SU-DHL-6 (cell line): ENCODE measurements at regions not wholly inside any gene's neighbourhood (a gene's known extent, or its start where the extent isn't known, plus 50 kb on each side); places are given as distances from the start of the nearest gene placed in this dataset.

Experiments
- H2AFZ ChIP-seq: fragments of 200-600 bp; sonication (generic); 2 replicates; pipeline ENCODE4 v1.6.1; 2014; ENCODE audit warnings: low read depth, mild to moderate bottlenecking, moderate library complexity, mixed read lengths, antibody characterized with exemption, low read length; ENCODE audit not compliant: severe bottlenecking
- H3F3A ChIP-seq: fragments of 200-600 bp; shearing (Covaris generic); 2 replicates; pipeline ENCODE4 v1.6.0; 2016; ENCODE audit warnings: antibody characterized with exemption, mild to moderate bottlenecking; ENCODE audit not compliant: insufficient read depth
- H3K27ac ChIP-seq: fragments of 200-600 bp; sonication (generic); 2 replicates; pipeline ENCODE4 v1.5.1; 2016; ENCODE audit warnings: low read depth, mild to moderate bottlenecking, low read length, moderate library complexity, mixed read lengths
- H3K27me3 ChIP-seq: fragments of 200-600 bp; sonication (generic), shearing (Covaris generic); 2 replicates; pipeline ENCODE4 v1.6.0; 2014; ENCODE audit warnings: mild to moderate bottlenecking, low read length
- H3K36me3 ChIP-seq: fragments of 200-600 bp; sonication (generic); 2 replicates; pipeline ENCODE4 v1.6.1; 2014; ENCODE audit warnings: mild to moderate bottlenecking, low read length, mixed read lengths
- H3K4me2 ChIP-seq: fragments of 300-600, 200-600 bp; shearing (Covaris generic), sonication (generic); 2 replicates; pipeline ENCODE4 v1.6.0; 2014; ENCODE audit warnings: low read length, low read depth, mild to moderate bottlenecking; ENCODE audit not compliant: poor library complexity, severe bottlenecking
- H3K4me3 ChIP-seq: fragments of 200-600 bp; sonication (generic); 2 replicates; pipeline ENCODE4 v1.5.1; 2014; ENCODE audit warnings: antibody characterized with exemption, low read length, mild to moderate bottlenecking, mixed read lengths; ENCODE audit not compliant: insufficient read depth, poor library complexity, severe bottlenecking
- H3K79me2 ChIP-seq: fragments of 200-600 bp; sonication (generic); 2 replicates; pipeline ENCODE4 v1.6.1; 2014; ENCODE audit warnings: mild to moderate bottlenecking, low read length, moderate library complexity; ENCODE audit not compliant: insufficient read depth
- H3K9ac ChIP-seq: fragments of 200-600 bp; sonication (generic); 2 replicates; pipeline ENCODE4 v1.7.0; 2014; ENCODE audit warnings: mild to moderate bottlenecking, low read length
- H3K9me2 ChIP-seq: fragments of 200-600 bp; sonication (generic); replicated peaks from 2 replicates; pipeline ENCODE4 v1.6.1; 2014; ENCODE audit warnings: low read length; ENCODE audit not compliant: insufficient read depth
- H3K9me3 ChIP-seq: fragments of 200-600 bp; sonication (generic); 2 replicates; pipeline ENCODE4 v1.6.1; 2014; ENCODE audit warnings: low read length, mixed read lengths; ENCODE audit not compliant: insufficient read depth
- H4K20me1 ChIP-seq: fragments of 200-600 bp; sonication (generic); 2 replicates; pipeline ENCODE4 v1.6.1; 2014; ENCODE audit warnings: low read depth, mild to moderate bottlenecking, antibody characterized with exemption, low read length, moderate library complexity, mixed read lengths
- EZH2phosphoT487 ChIP-seq: fragments of 200-600 bp; sonication (generic), shearing (Covaris generic); conservative IDR thresholded peaks from 2 replicates; pipeline ENCODE4 v1.6.1; 2018; ENCODE audit warnings: mild to moderate bottlenecking, antibody characterized with exemption, low read length, moderate library complexity, mixed read lengths
- TF ChIP-seq, protein P1 (sequence below): fragments of 200-600 bp; sonication (generic); IDR thresholded peaks from one replicate; pipeline ENCODE4 v1.5.1; 2017; ENCODE audit warnings: antibody characterized with exemption, mild to moderate bottlenecking, low read length, moderate library complexity; ENCODE audit not compliant: insufficient read depth, poor library complexity, severe bottlenecking

DNA sequence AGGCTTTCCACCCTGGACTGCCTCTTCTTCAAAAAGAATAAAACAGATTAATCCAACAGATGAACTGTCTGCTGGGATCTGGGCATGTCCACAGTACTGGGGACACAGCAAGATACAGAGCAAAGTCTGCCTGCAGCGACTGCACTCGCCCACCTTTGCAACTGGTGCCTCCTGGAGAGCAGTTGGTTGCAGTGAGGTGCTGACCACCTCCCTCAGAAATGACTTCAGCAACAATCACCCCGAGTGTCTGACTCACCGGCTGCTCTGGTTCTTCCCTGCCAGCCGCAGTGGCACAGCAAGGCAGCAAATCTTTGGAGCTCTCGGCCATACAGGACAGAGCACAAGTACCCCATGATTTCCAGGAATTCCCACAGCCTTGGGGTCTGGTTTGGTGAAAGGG lies 179.7 kb downstream of the ANAPC1 start:
- Histone ChIP-seq H2AFZ (no peak overlapping the region), H3K9ac (peak overlapping the region; percentile 56), H3K9me3 (no peaks in the 10 kb centered on the region), H3F3A (peaks cover 26% of the 10 kb centered on the region), H4K20me1 (no peaks in the 10 kb centered on the region), H3K4me2 (peak overlapping the region; percentile 78), H3K79me2 (no peaks in the 10 kb centered on the region), H3K4me3 (no peak overlapping the region), H3K36me3 (no peaks in the 10 kb centered on the region), H3K27me3 (no peaks in the 10 kb centered on the region), H3K27ac (peak overlapping the region; percentile 95), H3K9me2 (no peaks in the 10 kb centered on the region)
- no peak for TF ChIP-seq EZH2phosphoT487
- TF ChIP-seq, protein P1, sequence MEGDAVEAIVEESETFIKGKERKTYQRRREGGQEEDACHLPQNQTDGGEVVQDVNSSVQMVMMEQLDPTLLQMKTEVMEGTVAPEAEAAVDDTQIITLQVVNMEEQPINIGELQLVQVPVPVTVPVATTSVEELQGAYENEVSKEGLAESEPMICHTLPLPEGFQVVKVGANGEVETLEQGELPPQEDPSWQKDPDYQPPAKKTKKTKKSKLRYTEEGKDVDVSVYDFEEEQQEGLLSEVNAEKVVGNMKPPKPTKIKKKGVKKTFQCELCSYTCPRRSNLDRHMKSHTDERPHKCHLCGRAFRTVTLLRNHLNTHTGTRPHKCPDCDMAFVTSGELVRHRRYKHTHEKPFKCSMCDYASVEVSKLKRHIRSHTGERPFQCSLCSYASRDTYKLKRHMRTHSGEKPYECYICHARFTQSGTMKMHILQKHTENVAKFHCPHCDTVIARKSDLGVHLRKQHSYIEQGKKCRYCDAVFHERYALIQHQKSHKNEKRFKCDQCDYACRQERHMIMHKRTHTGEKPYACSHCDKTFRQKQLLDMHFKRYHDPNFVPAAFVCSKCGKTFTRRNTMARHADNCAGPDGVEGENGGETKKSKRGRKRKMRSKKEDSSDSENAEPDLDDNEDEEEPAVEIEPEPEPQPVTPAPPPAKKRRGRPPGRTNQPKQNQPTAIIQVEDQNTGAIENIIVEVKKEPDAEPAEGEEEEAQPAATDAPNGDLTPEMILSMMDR: no peak

DNA sequence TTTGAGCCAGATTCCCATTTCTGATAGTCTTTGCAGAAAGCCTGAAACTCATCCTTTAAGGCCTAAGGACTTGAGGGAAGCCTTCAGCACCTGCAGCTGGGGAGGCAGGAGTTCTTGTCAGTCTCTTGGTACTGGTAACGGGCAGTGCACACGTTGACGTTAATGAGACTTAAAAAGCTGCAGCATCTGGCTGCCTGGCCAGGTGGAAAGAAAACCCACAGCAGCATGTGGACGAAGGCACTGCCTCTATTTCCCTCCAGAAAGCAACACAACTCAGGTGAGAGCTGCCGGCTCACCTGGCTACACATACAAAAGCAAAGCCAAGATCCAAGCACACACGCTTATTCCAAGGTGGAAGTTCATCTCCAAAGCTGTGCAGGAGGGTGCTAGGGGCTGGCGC lies 178.8 kb downstream of the ANAPC1 start:
- Histone ChIP-seq H2AFZ (no peak overlapping the region), H3K9me2 (no peaks in the 10 kb centered on the region), H4K20me1 (no peaks in the 10 kb centered on the region), H3K27ac (peak overlapping the region; percentile 95), H3K4me2 (peak overlapping the region; percentile 78), H3K79me2 (no peaks in the 10 kb centered on the region), H3K27me3 (no peaks in the 10 kb centered on the region), H3K9ac (peak overlapping the region; percentile 56), H3F3A (peaks cover 28% of the 10 kb centered on the region), H3K4me3 (peak overlapping the region; percentile 25), H3K36me3 (no peaks in the 10 kb centered on the region), H3K9me3 (no peaks in the 10 kb centered on the region)
- no peak for TF ChIP-seq EZH2phosphoT487
- TF ChIP-seq, protein P1: no peak

DNA sequence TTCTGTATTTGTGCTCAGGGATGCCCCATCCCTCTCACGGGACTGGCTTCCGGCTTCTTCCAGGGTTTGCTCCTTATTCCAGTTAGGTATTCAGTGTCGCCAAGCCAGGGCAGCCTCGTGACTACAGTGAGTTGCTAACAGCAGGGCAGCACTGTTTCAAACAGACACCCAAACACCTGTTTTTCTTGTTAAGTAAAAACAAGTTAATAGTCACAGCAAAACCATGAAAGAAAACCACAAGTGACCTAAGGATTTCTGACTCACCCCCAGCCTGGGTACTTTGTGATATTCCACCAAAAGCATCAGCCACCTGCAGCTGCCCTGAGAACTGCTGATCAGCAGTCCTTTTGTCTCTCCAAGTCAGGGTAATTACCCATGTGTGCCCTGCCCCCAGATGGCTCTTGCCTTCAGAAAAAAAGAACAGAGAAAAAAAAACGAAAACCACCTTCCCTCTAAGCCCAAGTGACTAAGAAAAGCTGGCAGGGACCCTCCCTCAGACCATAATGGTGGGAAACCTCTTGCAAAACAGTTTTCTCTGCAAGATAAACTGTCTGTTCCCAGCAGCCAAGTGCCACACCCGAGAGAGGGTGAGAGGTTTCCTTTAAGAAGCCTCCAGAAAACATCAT lies 178.2 kb downstream of the ANAPC1 start:
- no peaks in the 10 kb centered on the region for H3K79me2 ChIP-seq
- no peak overlapping the region for H2AFZ ChIP-seq
- peak overlapping the region; percentile 95 for H3K27ac ChIP-seq
- H3K9me3 ChIP-seq: no peaks in the 10 kb centered on the region
- peak overlapping the region; percentile 25 for H3K4me3 ChIP-seq
- peaks cover 28% of the 10 kb centered on the region for H3F3A ChIP-seq
- no peaks in the 10 kb centered on the region for H3K36me3 ChIP-seq
- no peaks in the 10 kb centered on the region for H3K27me3 ChIP-seq
- TF ChIP-seq, protein P1: no peak
- no peak for TF ChIP-seq EZH2phosphoT487
- H4K20me1 ChIP-seq: no peaks in the 10 kb centered on the region
- no peaks in the 10 kb centered on the region for H3K9me2 ChIP-seq
- H3K4me2 ChIP-seq: peak overlapping the region; percentile 78
- H3K9ac ChIP-seq: peak overlapping the region; percentile 56
